HG03520 (cell line): ENCODE measurements at regions not wholly inside any gene's neighbourhood (a gene's known extent, or its start where the extent isn't known, plus 50 kb on each side); places are given as distances from the start of the nearest gene placed in this dataset.
"Not testable (repeated sequence)": the region's sequence is repeated elsewhere in the genome, so short reads cannot be mapped to it uniquely, and the experiment has no call there.

ENCODE experiments used
- ATAC-seq: cut with Tn5 transposase; IDR thresholded peaks from one replicate; pipeline ENCODE4 v1.9.1; 2021; ENCODE audit warnings: mild to moderate bottlenecking, moderate library complexity; ENCODE audit not compliant: unreplicated experiment

DNA sequence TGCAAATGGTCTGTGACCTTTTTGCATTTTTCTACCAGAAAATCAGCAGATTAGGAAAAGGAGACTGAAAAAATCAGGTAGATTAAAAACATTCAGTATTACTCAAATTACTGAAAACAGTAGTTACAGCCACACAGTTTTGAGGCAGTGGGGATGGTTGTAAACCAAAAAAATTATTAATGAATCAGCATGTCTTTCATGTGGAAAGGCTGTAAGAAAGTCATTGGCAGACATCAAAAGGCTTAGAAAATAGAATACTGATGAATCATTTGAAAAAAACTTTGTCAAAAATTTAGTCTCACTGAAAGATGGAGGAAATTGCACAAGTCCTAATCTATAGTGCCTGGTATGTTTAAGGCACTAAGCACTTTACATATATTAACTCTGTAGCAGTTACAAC lies 133.9 kb upstream of the GCFC2 start:
- no peak for ATAC-seq

DNA sequence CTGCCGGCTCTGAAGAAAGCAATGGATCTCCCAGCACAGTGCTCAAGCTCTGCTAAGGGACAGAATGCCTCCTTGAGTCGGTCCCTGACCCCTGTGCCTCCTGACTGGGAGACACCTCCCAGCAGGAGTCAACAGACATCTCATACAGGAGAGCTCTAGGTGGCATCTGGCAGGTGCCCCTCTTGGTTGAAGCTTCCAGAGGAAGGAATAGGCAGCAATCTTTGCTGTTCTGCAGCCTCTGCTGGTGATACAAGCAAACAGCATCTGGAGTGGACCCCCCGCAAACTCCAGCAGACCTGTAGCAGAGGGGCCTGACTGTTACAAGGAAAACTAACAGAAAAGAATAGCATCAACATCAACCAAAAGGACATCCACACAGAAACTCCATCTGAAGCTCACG lies 123.9 kb upstream of the GCFC2 start:
- ATAC-seq = not testable (repeated sequence)

DNA sequence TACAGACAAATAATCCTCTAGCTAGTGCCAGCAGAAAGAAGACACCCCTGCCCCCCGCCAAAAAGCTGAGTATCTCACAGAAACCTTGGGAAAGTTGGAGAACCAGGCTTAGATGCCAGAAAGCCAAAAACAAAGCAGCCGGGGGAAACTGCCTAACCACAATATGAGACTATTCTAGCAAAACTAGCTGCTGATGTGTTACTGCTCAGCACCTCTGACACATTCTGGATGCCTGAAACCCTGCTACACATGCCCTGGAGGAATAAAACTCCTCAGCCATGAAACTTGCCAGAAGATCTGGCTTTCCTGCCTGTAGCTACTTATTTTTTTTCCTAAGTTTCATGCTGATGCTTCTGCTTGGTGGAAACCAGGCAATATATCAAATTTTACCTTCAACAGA lies 122.7 kb upstream of the GCFC2 start:
- ATAC-seq = no peak

DNA sequence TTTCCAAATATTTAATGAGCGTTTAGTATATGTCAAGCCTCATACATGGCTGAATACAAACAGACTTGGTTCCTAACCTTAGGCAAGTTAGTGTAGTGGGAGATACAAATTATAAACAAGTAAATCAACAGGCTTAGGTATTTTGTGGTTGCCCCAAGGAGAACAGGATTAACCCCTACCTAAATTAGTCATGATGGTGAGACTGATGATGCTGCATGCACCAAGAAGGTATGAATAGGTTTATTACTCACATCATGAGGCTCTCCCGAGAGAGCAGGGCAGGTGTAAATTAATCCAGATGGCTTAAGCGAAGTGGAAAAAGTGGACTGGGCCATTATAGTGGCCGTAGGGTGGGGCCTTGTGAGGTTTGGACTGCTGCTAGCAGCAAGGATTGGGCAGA lies 118.1 kb upstream of the GCFC2 start:
- no peak for ATAC-seq

DNA sequence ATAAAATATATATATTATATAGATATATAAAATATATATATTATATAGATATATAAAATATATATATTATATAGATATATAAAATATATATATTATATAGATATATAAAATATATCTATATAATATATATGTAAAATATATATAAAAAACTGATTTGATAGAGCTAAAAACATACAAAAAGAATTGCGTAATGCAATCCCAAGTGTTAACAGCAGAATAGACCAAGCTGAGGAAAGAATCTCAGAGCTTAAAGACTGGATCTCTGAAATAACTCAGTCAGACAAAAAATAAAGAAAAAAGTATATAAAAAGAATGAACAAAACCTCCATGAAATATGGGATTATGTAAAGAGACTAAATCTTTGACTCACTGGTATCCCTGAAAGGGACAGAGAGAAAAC lies 112.8 kb upstream of the GCFC2 start:
- ATAC-seq = not testable (repeated sequence)

DNA sequence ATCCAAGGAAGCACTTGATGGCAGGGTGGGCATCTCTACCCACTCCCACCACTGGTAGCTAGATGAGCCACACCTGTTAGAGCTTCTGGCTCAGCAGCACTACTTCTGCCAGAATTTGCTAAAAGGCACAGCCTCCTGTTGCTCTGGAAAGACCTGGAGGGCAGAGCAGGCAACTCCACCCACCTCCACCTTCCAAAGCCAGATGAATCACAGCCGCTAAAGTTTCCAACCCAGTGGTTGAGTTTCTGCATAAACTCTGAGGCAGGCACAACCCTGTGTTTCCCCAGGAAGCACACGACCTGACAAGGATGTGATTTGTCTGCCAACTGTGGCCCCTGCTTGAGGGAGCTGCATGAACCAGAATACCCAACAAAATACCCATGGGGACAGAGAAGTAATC lies 111.6 kb upstream of the GCFC2 start:
- ATAC-seq = no peak

DNA sequence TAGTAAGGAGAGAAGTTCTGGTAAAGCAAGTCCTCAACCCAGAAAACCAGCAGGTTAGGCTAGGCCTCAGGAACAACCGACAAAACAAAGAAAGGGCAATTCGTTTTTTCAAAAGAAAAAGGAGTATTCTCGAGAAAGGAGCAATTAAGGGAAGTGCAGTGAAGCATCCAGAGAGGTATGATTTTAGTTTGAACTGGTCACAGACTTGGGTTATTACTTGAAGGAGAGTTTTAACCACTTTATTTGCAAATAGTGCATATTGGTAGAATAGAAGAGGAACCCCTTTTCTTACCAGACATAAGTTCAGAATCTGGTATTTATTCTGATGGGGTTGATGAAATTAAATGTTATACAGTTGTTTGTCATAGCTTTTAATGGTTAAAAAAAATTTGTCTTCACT lies 110.0 kb upstream of the GCFC2 start:
- ATAC-seq = peak; percentile 71

DNA sequence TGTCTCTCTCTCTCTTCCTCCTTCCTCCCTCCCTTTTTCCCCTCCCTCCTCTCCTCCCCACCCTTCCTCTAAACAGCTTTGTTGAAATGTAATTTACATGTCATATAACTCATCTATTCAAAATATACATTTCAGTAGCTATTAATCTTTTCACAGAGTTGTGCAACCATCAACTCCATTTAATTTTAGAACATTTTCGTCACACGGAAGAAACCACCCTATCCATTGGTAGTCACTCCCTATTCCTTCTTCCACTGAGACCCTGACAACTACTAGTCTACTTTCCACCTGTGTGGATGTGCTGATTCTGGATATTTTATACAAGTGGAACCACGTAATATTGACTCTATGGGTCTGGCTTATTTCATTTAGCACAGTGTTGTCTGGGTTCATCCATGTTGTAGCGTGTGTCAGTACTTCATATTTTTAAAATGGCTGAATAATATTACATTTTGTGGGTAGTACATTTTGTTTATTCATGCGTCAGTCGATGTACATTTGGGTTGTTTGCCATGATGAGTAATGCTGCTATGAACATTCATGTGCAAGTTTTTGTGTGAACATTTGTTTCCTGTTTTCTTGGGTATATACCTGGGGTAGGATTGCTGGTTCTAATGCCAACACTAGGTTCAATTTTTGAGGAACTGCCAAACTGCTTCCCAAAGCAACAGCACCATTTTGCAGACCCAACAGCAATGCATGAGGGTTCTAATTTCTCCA lies 100.1 kb upstream of the GCFC2 start:
- no peak for ATAC-seq

DNA sequence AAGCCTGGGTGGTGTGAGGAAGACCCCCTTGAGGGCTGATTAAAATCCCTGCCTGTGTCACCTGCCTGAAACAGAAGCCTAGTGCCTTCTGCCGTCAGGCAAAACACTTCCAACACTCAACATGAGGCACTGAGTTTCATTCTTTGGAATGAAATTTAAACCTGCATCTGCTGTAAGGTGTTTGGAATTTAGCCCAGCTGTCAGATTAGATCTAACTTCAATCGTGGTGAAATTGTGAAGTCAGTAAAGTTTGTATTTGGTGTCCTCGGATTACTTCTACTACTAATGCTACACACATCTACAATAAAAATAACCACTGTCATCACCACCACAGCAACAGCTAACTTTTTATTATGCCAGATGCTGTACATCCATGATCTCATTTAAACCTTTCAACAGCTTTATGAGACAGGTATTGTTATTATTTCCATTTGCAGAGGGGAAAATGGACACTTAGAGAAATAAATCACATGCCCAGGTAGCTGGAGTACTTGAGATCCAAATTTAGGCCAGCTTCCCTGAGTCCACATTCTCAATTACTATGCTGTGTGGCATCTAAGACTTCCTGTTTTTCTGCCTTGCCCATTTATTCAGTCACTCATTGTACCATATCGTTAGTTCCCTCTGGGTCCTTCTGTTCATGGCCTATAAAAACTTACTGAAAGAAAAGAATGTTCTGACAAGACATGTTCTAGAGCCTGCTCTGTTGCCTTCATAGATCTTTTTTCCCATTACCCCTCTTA lies 98.2 kb upstream of the GCFC2 start:
- ATAC-seq = no peak

DNA sequence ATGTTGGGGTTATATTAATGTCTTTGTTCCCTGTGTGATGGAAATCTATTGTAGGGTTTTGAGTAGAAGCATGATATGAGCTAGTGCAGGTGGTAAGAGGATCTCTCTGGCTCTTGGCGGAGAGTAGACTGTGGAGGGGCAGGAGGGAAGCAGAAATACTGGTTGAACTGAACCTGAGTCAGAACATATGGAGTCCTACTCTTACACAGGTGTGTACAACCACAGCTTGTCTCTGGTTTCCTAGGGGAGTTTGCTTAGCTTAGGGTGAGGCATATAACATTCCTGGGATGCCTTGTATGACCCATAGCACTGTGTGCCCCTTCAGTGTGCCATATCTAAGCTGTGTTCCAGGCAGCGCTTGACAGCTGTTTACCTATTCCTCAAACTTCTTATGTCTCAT lies 97.3 kb upstream of the GCFC2 start:
- ATAC-seq = no peak

DNA sequence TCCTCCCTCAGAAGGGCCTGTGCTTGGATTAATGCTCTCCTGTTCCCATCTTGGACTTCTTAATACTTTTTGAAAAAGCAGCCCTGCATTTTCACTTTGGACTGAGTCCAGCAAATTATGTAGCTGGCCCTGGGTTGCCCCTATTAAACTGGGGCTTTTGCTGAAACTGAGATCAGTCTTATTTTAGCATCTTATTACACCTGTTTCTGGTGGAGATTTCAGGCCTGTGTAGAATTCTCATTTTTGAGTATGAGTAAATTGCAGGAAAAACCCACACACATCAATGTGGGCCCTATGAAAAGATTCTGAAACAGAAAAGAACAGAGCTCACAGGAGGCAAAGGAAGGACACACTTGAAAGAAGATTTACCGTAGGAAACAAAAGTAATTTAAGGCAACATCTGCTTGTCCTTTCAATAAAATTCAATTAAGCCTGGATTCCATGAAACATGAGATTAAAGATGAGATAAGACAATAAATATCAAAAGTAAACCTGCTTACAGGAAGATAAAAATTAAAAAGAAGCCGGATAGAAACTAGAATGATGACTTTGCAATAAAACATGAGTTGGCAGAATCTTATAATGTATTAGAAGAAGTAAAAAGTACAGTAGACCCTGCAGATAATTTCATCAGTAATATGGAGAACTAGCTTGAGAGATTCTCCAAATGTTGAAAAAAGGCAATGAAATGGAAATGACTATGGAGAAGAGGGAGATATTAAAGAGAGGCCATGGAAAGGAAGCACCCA lies 90.7 kb upstream of the GCFC2 start:
- no peak for ATAC-seq

DNA sequence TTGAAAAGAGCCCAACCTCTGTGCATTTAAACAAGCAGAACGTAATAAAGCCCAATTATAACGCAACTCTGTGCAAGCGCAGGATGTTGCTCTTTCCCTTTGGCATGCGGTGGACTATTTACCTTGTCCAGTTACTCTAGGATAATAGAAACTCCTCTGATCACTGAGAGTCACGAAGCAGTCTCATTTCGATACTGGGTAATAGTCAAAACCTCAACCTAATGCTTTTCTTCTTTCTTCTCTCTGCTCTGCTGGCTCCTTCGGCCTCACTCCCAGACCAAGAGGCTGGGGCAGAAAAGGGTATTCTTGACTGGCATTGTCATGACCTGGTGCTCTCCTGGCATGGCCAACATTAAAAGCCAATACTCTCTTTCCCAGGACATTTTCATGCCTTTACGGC lies 89.7 kb upstream of the GCFC2 start:
- ATAC-seq = peak; percentile 85

DNA sequence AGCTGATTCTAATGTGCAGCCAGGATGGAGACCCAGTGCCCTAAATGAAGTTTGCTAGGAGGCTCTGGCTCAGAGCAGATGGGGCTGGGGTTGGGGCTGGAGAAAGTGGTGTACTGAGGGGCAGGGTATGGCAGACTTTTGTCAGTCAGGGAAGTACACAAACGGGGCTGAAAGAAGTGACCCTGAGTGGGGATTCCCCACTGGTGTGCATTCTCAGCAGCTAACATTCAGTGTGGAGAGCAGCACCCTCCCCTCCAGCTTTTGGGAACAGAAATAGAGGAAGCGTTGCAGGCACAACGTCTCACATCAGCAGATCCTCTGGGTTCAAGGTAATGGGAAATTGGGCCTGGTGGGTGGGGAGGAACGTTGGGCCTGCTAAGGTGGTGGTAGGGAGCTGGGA lies 89.1 kb upstream of the GCFC2 start:
- ATAC-seq = peak; percentile 38

DNA sequence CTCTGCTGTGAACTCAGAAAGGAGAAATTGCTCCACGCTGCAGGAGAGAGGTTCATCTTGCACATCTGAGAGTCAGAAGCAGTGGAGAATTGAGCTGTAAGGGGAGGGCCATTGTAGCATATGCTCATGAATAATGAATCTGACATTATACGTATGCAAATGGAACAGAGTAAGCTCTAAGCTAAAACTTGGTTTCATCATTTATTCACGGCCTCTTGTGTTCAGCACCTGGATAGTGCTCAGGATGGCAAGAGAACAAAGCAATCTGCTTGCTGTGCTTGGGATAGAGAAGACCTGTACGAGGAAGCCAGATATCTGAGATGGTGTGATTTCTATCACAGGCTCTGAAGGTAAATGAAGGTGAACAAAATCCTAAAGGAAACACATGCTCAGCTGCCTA lies 87.9 kb upstream of the GCFC2 start:
- ATAC-seq = no peak

DNA sequence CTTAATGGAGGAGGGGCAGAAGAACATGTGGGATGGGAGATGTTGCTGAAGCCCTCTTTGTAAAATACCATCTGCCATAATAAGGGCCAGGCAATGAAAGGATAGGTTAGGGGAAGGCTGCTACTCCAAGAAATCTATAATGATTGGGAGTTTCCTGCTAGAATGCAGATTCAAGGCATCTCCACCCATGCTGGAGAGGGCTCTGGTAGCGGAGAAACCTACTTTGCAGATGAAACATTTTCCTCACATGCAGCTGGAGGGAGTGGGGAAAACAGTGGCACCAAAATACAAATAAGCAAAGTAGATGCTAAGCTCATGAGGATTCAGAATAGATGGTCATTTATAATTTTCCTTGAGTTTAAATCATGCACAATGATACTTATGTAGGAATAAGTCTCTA lies 82.3 kb upstream of the GCFC2 start:
- ATAC-seq = no peak

DNA sequence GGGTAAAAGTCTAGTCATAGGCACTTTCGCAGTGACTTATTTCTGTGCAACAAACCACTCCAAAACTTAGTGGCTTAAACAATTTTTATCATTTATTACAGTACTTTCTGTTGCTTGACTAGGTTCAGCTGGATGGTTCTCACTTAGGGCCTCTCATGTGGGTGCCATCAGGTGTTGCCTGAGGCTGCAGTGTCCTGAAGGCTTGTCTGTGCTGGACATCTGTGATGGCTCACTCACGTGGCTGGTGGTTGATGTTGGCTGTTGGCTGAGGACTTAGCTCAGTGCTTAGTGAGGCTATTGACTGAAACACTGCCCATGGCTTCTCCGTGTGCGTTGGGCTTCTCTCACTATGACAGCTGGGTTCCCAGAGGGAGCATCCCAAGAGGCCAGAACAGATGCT lies 81.4 kb upstream of the GCFC2 start:
- no peak for ATAC-seq

DNA sequence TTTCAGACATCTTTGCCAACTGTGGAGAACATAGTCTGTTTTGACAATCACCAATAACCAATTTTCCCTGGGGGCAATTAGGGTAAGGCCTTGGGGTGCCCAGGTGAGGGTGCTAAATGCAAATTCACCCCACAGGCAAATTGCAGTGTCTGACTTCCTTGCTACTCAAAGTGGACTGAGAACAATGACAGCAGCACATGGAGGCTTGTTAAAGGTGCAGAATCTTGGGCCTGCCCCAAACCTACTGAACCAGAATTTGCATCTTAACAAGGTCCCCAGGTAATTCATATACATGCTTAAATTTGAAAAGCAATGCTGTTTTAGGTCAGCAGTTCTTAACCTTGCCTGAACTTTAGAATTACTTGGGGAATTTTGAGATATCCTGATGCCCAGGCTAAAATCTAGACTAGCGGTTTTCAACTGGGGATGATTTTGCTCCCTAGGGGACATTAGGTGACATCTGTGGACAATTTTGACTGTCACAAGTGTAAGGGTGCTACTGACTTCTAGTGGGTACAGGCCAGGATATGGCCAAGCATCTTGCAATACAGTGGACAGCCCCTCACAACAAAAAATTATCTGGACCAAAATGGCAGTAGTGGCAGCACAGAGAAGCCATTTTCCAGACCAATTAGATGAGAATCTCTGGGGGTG lies 80.2 kb upstream of the GCFC2 start:
- no peak for ATAC-seq

DNA sequence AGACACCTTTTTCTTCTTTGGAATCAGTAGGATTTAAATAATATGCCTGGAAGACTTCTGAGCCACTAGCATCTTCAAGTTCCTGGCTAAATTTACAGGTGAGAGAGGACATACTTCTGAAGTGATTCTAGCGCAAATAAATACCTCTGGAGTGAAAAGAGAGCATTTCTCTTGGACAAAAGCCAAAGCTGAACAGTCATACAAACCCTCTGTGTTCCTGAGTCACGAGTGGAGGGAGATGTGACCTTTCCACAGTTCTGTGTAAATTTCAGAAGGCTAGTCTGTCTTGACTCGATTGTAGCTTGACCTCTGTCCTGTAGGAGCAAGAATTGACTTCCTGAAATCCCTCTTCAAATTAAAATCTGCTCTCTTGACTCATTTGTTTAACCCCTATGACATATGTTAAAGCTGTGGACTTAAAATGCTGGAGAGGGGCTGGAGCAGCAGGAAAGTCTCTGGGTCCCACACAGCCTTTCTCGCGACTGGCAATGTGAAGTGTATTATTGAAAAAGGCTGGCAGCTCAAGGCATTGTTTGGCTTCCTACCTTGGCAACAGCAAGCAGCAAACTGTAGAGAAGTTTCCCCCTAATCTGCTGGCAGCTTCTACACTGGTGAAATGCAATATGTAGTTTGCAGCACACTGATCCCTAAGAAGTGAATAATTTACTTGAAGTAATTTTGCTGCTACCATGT lies 79.6 kb upstream of the GCFC2 start:
- no peak for ATAC-seq

DNA sequence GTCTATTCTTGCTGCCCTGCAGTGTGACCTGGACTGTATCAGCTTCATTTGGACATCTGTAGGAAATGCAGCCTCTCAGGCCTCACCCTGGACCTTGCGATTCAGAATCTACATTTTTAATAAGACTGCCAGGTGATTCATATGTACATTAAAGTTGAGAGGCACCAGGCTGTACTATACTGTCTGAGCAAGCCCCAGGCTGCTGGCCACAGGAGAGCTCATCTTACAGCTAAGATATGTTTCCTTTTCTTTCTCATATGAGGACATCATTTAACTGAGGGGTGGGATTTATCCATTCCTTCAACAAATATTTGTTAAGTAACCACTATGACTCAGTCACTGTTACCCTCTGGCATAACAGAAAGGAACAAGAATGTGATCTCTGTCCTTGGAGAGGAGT lies 78.2 kb upstream of the GCFC2 start:
- no peak for ATAC-seq

DNA sequence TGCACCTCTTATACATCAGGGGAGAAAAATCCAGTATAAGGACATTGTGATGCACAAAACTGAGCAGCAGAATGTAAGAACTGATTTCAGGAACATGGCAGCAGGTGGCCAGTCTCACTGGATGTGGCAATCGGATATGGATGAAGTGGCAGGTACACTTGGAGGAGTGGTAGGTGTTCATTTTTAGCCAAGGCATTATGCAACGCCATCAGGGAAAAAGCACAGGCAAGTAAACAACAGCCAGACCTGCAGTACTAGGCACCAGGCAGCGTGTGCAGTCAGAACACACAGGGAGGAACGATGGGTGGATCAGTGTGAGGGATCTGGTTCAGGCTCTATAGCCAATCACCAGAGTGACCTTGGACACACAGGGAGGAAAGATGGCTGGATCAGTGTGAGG lies 77.4 kb upstream of the GCFC2 start:
- no peak for ATAC-seq
